ENCODE measurements at regions not wholly inside any gene's neighbourhood (a gene's known extent, or its start where the extent isn't known, plus 50 kb on each side); places are given as distances from the start of the nearest gene placed in this dataset.

DNA sequence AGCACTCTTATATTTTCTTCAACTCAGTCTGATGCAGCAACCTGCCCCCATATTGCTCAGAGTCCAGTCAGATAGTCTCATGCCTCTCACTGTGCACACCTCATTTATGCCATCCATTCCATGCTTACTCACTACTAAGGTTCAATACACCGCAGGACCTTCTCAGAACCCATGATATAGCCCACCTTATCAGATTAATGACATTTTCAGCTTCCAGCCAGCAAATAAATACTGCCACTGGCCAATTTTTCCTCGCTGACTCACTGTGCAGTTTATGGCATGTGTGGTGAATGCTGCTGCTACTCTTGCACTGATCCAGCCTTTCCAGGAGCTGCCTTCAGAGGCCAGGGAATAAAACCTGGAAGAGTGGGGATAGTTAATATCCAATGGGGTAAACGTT, 380.6 kb upstream of the SPOCK3 start:
- no peak for DNase-seq (ENCODE audit: low read depth)
- TF ChIP-seq, protein P1, sequence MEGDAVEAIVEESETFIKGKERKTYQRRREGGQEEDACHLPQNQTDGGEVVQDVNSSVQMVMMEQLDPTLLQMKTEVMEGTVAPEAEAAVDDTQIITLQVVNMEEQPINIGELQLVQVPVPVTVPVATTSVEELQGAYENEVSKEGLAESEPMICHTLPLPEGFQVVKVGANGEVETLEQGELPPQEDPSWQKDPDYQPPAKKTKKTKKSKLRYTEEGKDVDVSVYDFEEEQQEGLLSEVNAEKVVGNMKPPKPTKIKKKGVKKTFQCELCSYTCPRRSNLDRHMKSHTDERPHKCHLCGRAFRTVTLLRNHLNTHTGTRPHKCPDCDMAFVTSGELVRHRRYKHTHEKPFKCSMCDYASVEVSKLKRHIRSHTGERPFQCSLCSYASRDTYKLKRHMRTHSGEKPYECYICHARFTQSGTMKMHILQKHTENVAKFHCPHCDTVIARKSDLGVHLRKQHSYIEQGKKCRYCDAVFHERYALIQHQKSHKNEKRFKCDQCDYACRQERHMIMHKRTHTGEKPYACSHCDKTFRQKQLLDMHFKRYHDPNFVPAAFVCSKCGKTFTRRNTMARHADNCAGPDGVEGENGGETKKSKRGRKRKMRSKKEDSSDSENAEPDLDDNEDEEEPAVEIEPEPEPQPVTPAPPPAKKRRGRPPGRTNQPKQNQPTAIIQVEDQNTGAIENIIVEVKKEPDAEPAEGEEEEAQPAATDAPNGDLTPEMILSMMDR (IDR thresholded peaks at IDR 0.05; ENCODE audit: control insufficient read depth, insufficient read depth, low read depth, low read length, missing control alignments) = no peak
- no peak overlapping the region for H3K4me3 ChIP-seq (ENCODE audit: control insufficient read depth, low read depth, low read length)

DNA sequence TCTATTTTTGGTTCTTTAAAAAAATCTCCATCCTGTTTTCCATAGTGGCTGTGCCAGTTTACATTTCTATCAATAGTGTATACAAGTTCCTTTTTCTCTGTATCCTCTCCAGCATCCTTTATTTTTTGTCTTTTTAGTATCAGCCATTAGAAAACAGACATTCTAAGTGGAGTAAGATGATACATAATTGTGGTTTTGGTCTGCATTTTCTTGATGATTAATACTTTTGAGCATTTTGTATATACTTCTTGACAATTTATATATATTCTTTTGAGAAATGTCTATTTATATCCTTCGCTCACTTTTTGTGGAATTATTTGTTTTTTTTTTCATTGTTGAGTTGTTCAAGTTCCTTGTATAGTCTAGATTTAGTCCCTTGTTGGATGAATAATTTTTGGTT, 382.2 kb upstream of the SPOCK3 start:
- TF ChIP-seq, protein P1 (IDR thresholded peaks at IDR 0.05; ENCODE audit: control insufficient read depth, insufficient read depth, low read depth, low read length, missing control alignments) = no peak
- H3K4me3 ChIP-seq (ENCODE audit: control insufficient read depth, low read depth, low read length) = no peak overlapping the region
- no peak for DNase-seq (ENCODE audit: low read depth)

DNA sequence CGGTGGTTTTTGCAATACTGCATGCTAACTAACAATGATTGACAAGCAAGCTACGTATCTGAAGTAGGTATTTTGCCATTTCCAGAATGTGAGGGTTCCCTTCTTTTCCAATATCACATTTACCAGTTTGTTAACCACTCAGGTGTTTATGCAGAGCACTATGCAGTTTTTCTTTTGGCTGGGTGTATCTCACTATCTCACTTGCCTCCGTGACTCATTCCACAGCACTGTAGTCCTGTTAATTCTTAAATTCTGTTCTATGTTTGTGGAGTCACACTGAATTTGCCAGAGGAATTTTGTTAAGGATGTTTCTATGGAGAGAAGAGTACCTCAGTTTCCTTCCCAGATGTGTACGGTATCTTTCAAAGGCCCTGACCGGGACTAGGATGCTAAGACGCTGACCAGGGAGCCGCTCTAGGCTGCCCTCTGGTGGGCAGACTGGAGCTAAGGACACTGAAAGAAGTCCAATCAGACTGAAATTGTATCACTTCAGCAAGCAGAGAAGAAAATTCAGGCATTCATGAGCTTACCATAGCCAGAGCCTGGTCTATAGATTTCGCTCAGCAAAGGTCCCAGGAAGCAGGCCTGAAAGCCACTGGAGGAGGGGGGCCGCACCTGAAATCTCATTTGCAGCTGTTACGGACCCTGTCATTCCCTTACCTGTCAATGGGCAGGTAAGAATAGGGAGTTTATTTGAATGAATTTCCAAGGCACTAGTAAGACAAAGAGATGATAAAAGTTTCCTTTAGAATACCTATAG, 388.4 kb upstream of the SPOCK3 start:
- TF ChIP-seq, protein P1 (IDR thresholded peaks at IDR 0.05; ENCODE audit: control insufficient read depth, insufficient read depth, low read depth, low read length, missing control alignments) = peak; percentile 63
- no peak overlapping the region for H3K4me3 ChIP-seq (ENCODE audit: control insufficient read depth, low read depth, low read length)
- no peak for DNase-seq (ENCODE audit: low read depth)

DNA sequence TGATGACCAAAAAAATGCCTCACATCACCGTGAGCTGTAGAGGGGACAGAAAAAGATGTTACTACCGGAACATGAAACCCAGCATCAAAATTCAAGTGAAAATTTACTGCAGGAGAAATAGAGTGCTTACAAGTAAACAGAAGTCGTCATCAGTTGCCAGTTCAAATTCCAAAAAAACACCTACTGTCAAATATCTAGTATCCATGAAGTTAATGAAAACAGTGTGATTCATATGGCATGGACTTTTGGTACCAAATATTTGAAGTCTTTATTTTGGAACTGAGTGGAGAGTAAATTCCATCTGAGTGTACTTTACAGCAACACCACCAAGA, 388.9 kb upstream of the SPOCK3 start:
- H3K4me3 ChIP-seq (ENCODE audit: control insufficient read depth, low read depth, low read length) = no peak overlapping the region
- no peak for DNase-seq (ENCODE audit: low read depth)
- TF ChIP-seq, protein P1 (IDR thresholded peaks at IDR 0.05; ENCODE audit: control insufficient read depth, insufficient read depth, low read depth, low read length, missing control alignments) = no peak

DNA sequence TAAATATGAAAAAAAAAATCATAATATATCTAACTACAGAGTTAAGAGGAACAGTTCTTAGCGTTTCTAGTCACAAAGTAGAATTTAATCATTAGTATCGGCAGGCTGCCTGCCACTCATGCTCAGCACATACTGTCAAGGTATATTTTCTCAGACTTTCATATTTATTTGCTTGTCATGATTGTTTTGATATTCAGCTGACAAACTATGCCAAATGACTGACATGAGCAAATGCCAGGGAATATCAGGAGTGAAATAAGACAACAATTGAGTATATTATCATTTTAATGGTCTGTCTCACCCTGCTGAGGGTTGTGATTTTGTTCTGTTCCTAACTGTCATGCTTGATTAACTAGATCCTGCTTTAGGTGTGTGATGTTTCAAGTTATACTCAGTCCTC, 395.0 kb upstream of the SPOCK3 start:
- no peak for DNase-seq (ENCODE audit: low read depth)
- no peak overlapping the region for H3K4me3 ChIP-seq (ENCODE audit: control insufficient read depth, low read depth, low read length)
- TF ChIP-seq, protein P1 (IDR thresholded peaks at IDR 0.05; ENCODE audit: control insufficient read depth, insufficient read depth, low read depth, low read length, missing control alignments) = no peak

DNA sequence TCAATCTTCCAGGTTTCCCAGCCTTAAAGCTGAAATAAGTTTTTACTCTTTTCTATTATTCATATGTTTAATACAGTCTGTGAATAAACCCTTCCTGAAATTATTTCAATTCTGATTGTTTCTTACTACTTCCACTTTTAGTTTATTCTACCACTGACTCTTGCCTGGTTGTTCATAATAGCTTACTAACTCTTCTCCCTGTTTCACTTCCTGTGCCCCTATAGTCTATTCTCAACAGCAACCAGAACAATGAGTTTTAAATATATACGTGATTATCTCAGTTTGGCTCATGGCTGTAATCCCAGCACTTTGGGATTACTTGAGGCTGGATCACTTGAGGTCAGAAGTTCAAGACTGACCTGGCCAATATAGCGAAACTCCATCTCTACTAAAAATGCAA, 408.0 kb upstream of the SPOCK3 start:
- no peak for DNase-seq (ENCODE audit: low read depth)
- TF ChIP-seq, protein P1 (IDR thresholded peaks at IDR 0.05; ENCODE audit: control insufficient read depth, insufficient read depth, low read depth, low read length, missing control alignments) = no peak
- no peak overlapping the region for H3K4me3 ChIP-seq (ENCODE audit: control insufficient read depth, low read depth, low read length)
